ENCODE measurements at regions not wholly inside any gene's neighbourhood (a gene's known extent, or its start where the extent isn't known, plus 50 kb on each side); places are given as distances from the start of the nearest gene placed in this dataset.
"Not testable (repeated sequence)": the region's sequence is repeated elsewhere in the genome, so short reads cannot be mapped to it uniquely, and the experiment has no call there.

- no peak for DNase-seq
Measured at GRCh38 chr4:92241094-92241493, 62.7 kb upstream of the GRID2 start.

DNA sequence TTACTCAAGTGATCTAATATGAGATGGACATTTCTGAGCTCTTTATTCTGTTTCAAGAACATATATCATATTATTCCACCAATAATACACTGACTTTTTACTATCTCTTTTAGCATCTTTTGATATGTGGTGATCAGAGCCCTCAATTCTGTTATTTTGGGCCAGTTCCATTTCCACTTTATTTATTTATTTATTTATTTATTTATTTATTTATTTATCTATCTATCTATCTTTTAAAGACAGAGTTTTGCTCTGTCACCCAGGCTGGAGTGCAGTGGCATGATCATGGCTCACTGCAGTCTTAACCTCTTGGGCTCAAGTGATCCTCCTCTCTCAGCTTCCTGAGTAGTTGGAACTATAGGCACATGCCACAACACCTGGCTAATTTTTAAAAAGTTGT, 57.4 kb upstream of the GRID2 start:
- no peak for DNase-seq

DNA sequence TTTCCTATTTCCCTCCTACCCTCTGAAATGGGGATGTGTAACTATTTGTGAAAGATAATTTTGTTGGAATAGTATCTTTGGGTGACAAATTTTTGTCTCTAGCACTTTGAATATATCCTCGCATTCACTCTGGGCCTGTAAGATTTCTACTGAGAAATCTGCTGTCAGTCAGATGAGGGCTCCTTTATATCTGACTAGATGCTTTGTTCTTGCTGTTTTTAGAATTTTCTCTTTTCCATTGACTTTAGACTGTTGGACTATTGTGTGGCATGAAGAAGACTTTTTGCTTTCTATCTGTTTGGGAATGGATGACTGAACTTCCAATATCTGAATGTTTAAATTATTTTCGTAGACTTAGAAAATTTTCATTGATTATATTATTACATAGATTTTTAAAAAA, 54.2 kb upstream of the GRID2 start:
- no peak for DNase-seq

- DNase-seq, result no peak
Measured at GRCh38 chr4:92251711-92252110, 52.1 kb upstream of the GRID2 start.

DNA sequence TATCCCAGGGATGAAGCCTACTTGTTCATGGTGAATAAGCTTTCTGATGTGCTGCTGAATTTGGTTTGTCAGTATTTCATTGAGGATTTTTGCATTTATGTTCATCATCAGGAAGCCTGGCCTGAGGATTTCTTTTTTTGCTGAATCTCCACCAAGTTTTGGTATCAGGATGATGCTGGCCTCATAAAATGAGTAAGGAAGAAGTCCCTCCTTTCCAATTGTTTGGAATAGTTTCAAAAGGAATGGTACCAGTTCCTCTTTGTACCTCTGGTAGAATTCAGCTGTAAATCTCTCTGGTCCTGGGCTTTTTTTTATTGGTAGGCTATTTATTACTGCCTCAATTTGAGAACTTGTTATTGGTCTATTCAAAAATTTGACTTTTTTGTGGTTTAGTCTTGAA, 51.4 kb upstream of the GRID2 start:
- not testable (repeated sequence) for DNase-seq

- no peak for DNase-seq
Measured at GRCh38 chr4:92252846-92253245, 50.9 kb upstream of the GRID2 start.

GRCh38 chr4:92253550-92253949, 50.2 kb upstream of the GRID2 start:
- no peak for DNase-seq

Data from NCI-H187 (cell line).